K562 (cell line): ENCODE measurements at regions not wholly inside any gene's neighbourhood (a gene's known extent, or its start where the extent isn't known, plus 50 kb on each side); places are given as distances from the start of the nearest gene placed in this dataset.

Experiments used
- ATAC-seq: fragments of 200-7000 bp; cut with Tn5 transposase; 3 replicates; pipeline ENCODE4 v1.9.1; 2020; ENCODE audit warnings: moderate library complexity
- BruUV-seq: library from RNA; stranded (reverse); fragments of 400-500 nt; replicated peaks from 2 replicates; lab custom pipeline; 2021; lab: Mats Ljungman, UMichigan
- CTCF ChIA-PET: fragments of 300-600 bp; formaldehyde crosslinking; extraction: SDS; loops from one replicate; lab custom pipeline; 2021; ENCODE audit warnings: low intra/inter-chr PET ratio; lab: Yijun Ruan, JAX
- POLR2A ChIA-PET: fragments of 300-600, 350-650 bp; sonication (Branson Sonifier 250); formaldehyde crosslinking; extraction: SDS; loops from one replicate; lab custom pipeline; 2021; ENCODE audit warnings: antibody characterized with exemption, inconsistent platforms; lab: Yijun Ruan, JAX
- DNase-seq, 4 experiments: peaks; one replicate each; pipeline versions ENCODE4 v3.0.0 to v3.0.0-alpha.2; 2011 to 2018; ENCODE audit warnings: low spot score in 3 of 4, mixed read lengths in 3 of 4; ENCODE audit errors: extremely low read depth in 1 of 4
- FAIRE-seq: peaks from 2 replicates; lab custom pipeline; 2011; peaks lifted over from hg19 to GRCh38; lab: Jason Lieb, UNC
- H2AFZ ChIP-seq: 2 replicates; pipeline ENCODE4 v1.6.0; 2011; ENCODE audit warnings: low read depth, low read length, control low read depth, inconsistent platforms
- H3K27ac ChIP-seq: fragments of 200-600 bp; 3 replicates; pipeline ENCODE4 v1.8.0; 2011; ENCODE audit warnings: low read depth, mild to moderate bottlenecking, control low read depth, inconsistent platforms, low read length, moderate library complexity, mixed read lengths; ENCODE audit errors: extremely low read depth
- H3K27me3 ChIP-seq, 2 experiments: fragments of 300-600 bp in 1 of 2; 2 replicates in 1 of 2; 3 replicates in 1 of 2; pipeline versions ENCODE4 v1.6.0 to v1.8.0; 2011; ENCODE audit warnings: inconsistent platforms in 2 of 2, low read length in 2 of 2, mild to moderate bottlenecking in 1 of 2, mixed read lengths in 1 of 2, moderate library complexity in 1 of 2; ENCODE audit not compliant: control insufficient read depth in 2 of 2, insufficient read depth in 2 of 2
- H3K36me3 ChIP-seq: fragments of 300-600 bp; 3 replicates; pipeline ENCODE4 v1.8.0; 2011; ENCODE audit warnings: mild to moderate bottlenecking, low read length, inconsistent platforms; ENCODE audit not compliant: control insufficient read depth, insufficient read depth
- H3K4me1 ChIP-seq, 2 experiments: fragments of 200-600 bp in 1 of 2; replicated peaks in 1 of 2; 2 replicates in 1 of 2; 3 replicates in 1 of 2; pipeline versions ENCODE4 v1.5.1 to v1.8.0; 2011; ENCODE audit warnings: inconsistent platforms in 2 of 2, low read length in 2 of 2, mild to moderate bottlenecking in 1 of 2, mixed read lengths in 1 of 2, moderate library complexity in 1 of 2; ENCODE audit not compliant: control insufficient read depth in 2 of 2, insufficient read depth in 2 of 2
- H3K4me2 ChIP-seq: 2 replicates; pipeline ENCODE4 v1.6.1; 2011; ENCODE audit warnings: low read length, control low read depth, inconsistent platforms, mixed read lengths; ENCODE audit not compliant: insufficient read depth
- H3K4me3 ChIP-seq: fragments of 200-600 bp; sonication (generic), shearing (Covaris generic); 2 replicates; pipeline ENCODE4 v1.5.1; 2016; ENCODE audit warnings: control low read depth, inconsistent platforms
- H3K79me2 ChIP-seq: fragments of 200-600 bp; 3 replicates; pipeline ENCODE4 v1.8.0; 2011; ENCODE audit warnings: low read length, inconsistent platforms; ENCODE audit not compliant: control insufficient read depth, insufficient read depth
- H3K9ac ChIP-seq, 2 experiments: 2 replicates each; pipeline versions ENCODE4 v1.6.0 to v1.6.1; 2011; ENCODE audit warnings: low read depth in 2 of 2, low read length in 2 of 2, control low read depth in 1 of 2, inconsistent platforms in 1 of 2, mild to moderate bottlenecking in 1 of 2, mixed read lengths in 1 of 2; ENCODE audit not compliant: insufficient read depth in 1 of 2
- H3K9me1 ChIP-seq: one replicate; pipeline ENCODE4 v1.6.0; 2011; ENCODE audit warnings: inconsistent platforms, mild to moderate bottlenecking, low read length, moderate library complexity; ENCODE audit not compliant: control insufficient read depth, insufficient read depth
- H3K9me3 ChIP-seq: replicated peaks from 2 replicates; pipeline ENCODE4 v1.5.1; 2011; ENCODE audit warnings: low read depth, low read length, inconsistent platforms; ENCODE audit not compliant: control insufficient read depth, insufficient read depth
- H4K20me1 ChIP-seq: replicated peaks from 2 replicates; pipeline ENCODE4 v1.6.1; 2011; ENCODE audit warnings: low read length, inconsistent platforms, mixed read lengths; ENCODE audit not compliant: control insufficient read depth, insufficient read depth
- MAFK ChIP-seq: IDR thresholded peaks from 2 replicates; pipeline ENCODE4 v1.6.1; 2011; ENCODE audit warnings: low read length, improper control_type of control experiment
- MCM7 ChIP-seq, 2 experiments: fragments of 450-650 bp; IDR thresholded peaks; 2 replicates each; pipeline ENCODE4 v1.6.1; 2016 to 2018
- PBX2 ChIP-seq, 2 experiments: IDR thresholded peaks in 1 of 2; conservative IDR thresholded peaks in 1 of 2; 2 replicates each; pipeline ENCODE4 v1.6.1; 2016; ENCODE audit warnings: low read depth in 2 of 2, mild to moderate bottlenecking in 1 of 2, missing compliant biosample characterization in 1 of 2, missing genetic modification characterization in 1 of 2, moderate library complexity in 1 of 2
- SRSF3 ChIP-seq: fragments of 200-400 bp; formaldehyde crosslinking; IDR thresholded peaks from 2 replicates; pipeline ENCODE4 v1.6.1; 2016; ENCODE audit warnings: mild to moderate bottlenecking, low read length, moderate library complexity; ENCODE audit not compliant: insufficient read depth
- ZC3H4 ChIP-seq: sonication (generic); formaldehyde crosslinking; IDR thresholded peaks from 2 replicates; pipeline ENCODE4 v1.9.0; 2021; ENCODE audit warnings: missing genetic modification reagents, borderline replicate concordance
- ZNF133 ChIP-seq: fragments of 250-450 bp; sonication (Bioruptor Pico); IDR thresholded peaks from 2 replicates; pipeline ENCODE4 v1.4.0; 2020; ENCODE audit warnings: mild to moderate bottlenecking
- ZNF23 ChIP-seq: fragments of 250-450 bp; sonication (Bioruptor Pico); IDR thresholded peaks from 2 replicates; pipeline ENCODE4 v1.4.0; 2020; ENCODE audit warnings: mild to moderate bottlenecking
- ZNF24 ChIP-seq: fragments of 450-650 bp; IDR thresholded peaks from 2 replicates; pipeline ENCODE4 v1.6.1; 2016
- ZNF384 ChIP-seq: IDR thresholded peaks from 2 replicates; pipeline ENCODE4 v1.6.1; 2012; ENCODE audit warnings: low read depth, low read length, improper control_type of control experiment
- ZSCAN29 ChIP-seq: fragments of 450-650 bp; IDR thresholded peaks from 2 replicates; pipeline ENCODE4 v1.6.1; 2017
- WGBS: fragments of 100-300 bp; shearing (Covaris generic); methylation state at CpG from one replicate; pipeline ENCODE4 v1.1.6; 2016; ENCODE audit warnings: low coverage, mixed read lengths; ENCODE audit not compliant: insufficient coverage; ENCODE audit errors: missing lambda C conversion rate; 5-methylcytosine and 5-hydroxymethylcytosine counted together
- in situ Hi-C: fragments of 300-500 bp; cut with MboI; formaldehyde crosslinking; loops from 4 replicates; pipeline ENCODE4 v1.15.0; 2018; ENCODE audit warnings: inconsistent platforms, mixed read lengths
- intact Hi-C: fragments of 100-400 bp; cut with micrococcal nuclease; formaldehyde crosslinking; loops from 2 replicates; pipeline ENCODE4 v1.14.2; 2022
- TF ChIP-seq, protein P1 (sequence below): fragments of 250-450 bp; sonication (Bioruptor Pico); IDR thresholded peaks from 2 replicates; pipeline ENCODE4 v1.5.1; 2021; ENCODE audit warnings: mild to moderate bottlenecking

GRCh38 chr14:42642787-42643186 is 1036.1 kb downstream of the LRFN5 start:
- TF ChIP-seq SRSF3 = no peak
- no peak for TF ChIP-seq MAFK
- no peak for TF ChIP-seq ZNF133 (CRISPR knock-in tag)
- no peak for TF ChIP-seq MCM7 (IDR thresholded peaks at IDR 0.05)
- no peak for TF ChIP-seq ZNF24
- no peak for TF ChIP-seq ZNF23
- no peak for TF ChIP-seq ZC3H4 (CRISPR knock-in tag)
- no peak for TF ChIP-seq PBX2 (CRISPR knock-in tag; IDR thresholded peaks at IDR 0.05; ENCODE audit: low read depth)
- no peak for TF ChIP-seq PBX2 (tag; conservative IDR thresholded peaks at IDR 0.05; ENCODE audit: low read depth)
- no peak for TF ChIP-seq ZSCAN29
- TF ChIP-seq, protein P1, sequence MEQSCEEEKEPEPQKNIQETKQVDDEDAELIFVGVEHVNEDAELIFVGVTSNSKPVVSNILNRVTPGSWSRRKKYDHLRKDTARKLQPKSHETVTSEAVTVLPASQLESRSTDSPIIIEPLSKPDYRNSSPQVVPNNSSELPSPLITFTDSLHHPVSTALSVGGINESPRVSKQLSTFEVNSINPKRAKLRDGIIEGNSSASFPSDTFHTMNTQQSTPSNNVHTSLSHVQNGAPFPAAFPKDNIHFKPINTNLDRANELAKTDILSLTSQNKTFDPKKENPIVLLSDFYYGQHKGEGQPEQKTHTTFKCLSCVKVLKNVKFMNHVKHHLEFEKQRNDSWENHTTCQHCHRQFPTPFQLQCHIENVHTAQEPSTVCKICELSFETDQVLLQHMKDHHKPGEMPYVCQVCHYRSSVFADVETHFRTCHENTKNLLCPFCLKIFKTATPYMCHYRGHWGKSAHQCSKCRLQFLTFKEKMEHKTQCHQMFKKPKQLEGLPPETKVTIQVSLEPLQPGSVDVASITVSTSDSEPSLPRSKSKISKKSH (CRISPR knock-in tag) = no peak
- TF ChIP-seq ZNF384 = no peak
- no TSS peak for BruUV-seq
- no peak overlapping the region for H2AFZ ChIP-seq
- no peak overlapping the region for H3K4me3 ChIP-seq
- H3K27me3 ChIP-seq = no peaks in the 10 kb centered on the region
- no peaks in the 10 kb centered on the region for H3K79me2 ChIP-seq
- no peaks in the 10 kb centered on the region for H3K9me3 ChIP-seq
- intact Hi-C loops (no loop called here), in situ Hi-C loops (no loop called here)
- H3K9ac ChIP-seq = no peak overlapping the region
- no peak overlapping the region for H3K27ac ChIP-seq
- FAIRE-seq (no peak), ATAC-seq (no peak), DNase-seq (no peak)
- no peaks in the 10 kb centered on the region for H3K4me1 ChIP-seq
- ChIA-PET CTCF (no interaction called here), POLR2A (no interaction called here)
- H4K20me1 ChIP-seq = no peaks in the 10 kb centered on the region
- H3K4me2 ChIP-seq = no peak overlapping the region
- 6% methylated on average over 3 of the region's 3 CpGs for WGBS
- no peaks in the 10 kb centered on the region for H3K9me1 ChIP-seq
- H3K36me3 ChIP-seq = no peaks in the 10 kb centered on the region
